ENCODE measurements at regions not wholly inside any gene's neighbourhood (a gene's known extent, or its start where the extent isn't known, plus 50 kb on each side); places are given as distances from the start of the nearest gene placed in this dataset.
"Not testable (repeated sequence)": the region's sequence is repeated elsewhere in the genome, so short reads cannot be mapped to it uniquely, and the experiment has no call there.

DNA sequence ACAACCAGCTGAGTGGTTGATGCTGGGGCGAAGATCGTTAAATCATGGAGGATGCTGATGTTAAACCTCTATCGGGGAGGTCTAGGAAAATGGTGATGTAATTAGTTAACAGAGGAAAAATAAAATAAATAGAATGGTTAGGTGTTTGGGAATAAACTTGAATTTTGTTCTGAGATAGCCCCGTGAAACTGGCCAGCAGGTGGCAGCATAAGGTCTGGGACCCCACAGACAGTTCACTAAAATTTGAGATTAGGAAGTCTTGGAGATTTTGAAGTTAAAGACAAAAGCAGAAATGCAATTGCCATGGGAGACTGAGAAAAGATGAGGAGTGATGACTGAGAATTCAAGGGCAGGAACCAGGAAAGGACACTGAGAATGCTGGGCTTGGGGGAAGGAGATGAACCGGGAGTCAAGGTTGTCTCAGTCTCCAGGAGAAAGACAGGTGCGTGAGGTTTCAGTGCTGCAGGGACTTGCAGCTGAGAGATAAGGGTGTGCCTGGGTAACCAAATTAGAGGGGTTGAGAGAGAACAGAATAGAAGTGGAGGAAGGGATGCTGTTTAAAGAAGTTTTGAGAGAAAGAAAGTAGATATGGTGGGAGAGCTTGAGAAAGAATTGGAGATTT, 248.0 kb downstream of the ZNF92 start:
- H3K27ac ChIP-seq; H3K36me3 ChIP-seq; H3K4me1 ChIP-seq; H3K9me3 ChIP-seq; intact Hi-C loops (cut with DNase I); H3K4me3 ChIP-seq (replicated peaks in 1 of 3); H3K27me3 ChIP-seq: not testable (repeated sequence)
- DNase-seq: peak; percentile 33 to 41
- TF ChIP-seq, protein P1, sequence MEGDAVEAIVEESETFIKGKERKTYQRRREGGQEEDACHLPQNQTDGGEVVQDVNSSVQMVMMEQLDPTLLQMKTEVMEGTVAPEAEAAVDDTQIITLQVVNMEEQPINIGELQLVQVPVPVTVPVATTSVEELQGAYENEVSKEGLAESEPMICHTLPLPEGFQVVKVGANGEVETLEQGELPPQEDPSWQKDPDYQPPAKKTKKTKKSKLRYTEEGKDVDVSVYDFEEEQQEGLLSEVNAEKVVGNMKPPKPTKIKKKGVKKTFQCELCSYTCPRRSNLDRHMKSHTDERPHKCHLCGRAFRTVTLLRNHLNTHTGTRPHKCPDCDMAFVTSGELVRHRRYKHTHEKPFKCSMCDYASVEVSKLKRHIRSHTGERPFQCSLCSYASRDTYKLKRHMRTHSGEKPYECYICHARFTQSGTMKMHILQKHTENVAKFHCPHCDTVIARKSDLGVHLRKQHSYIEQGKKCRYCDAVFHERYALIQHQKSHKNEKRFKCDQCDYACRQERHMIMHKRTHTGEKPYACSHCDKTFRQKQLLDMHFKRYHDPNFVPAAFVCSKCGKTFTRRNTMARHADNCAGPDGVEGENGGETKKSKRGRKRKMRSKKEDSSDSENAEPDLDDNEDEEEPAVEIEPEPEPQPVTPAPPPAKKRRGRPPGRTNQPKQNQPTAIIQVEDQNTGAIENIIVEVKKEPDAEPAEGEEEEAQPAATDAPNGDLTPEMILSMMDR (IDR thresholded peaks at IDR 0.05): peak in 3 of 6 experiments; percentile 10 to 63 (median 33)
- WGBS, 2 donors: 20 to 23% methylated on average over 6 of the region's 6 CpGs

DNA sequence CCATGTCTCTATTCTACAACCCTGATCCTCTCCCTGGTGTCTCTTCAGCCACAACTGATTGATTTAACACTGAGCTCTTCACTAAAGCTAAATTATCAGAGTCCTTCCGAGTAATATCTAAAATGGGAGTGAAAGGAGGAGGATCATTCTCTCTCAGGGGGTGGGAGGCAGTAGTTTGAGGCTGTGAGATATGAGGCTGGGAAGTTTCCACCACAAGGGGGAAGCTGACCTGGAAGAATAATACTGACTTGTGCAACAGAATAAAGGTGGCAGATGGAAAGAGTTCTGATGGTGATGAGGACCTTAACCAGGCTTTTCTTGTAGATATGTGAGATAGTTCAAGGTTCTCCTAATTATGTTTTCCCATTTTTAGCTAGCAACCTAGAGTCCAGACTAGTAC, 241.6 kb upstream of the VKORC1L1 start:
- H3K36me3 ChIP-seq; intact Hi-C loops (cut with DNase I); DNase-seq; H3K9me3 ChIP-seq; H3K27ac ChIP-seq; H3K4me3 ChIP-seq (replicated peaks in 1 of 3); H3K27me3 ChIP-seq; H3K4me1 ChIP-seq: not testable (repeated sequence)
- WGBS, 2 donors: no CpG with 5 or more reads among the region's 1 CpG

DNA sequence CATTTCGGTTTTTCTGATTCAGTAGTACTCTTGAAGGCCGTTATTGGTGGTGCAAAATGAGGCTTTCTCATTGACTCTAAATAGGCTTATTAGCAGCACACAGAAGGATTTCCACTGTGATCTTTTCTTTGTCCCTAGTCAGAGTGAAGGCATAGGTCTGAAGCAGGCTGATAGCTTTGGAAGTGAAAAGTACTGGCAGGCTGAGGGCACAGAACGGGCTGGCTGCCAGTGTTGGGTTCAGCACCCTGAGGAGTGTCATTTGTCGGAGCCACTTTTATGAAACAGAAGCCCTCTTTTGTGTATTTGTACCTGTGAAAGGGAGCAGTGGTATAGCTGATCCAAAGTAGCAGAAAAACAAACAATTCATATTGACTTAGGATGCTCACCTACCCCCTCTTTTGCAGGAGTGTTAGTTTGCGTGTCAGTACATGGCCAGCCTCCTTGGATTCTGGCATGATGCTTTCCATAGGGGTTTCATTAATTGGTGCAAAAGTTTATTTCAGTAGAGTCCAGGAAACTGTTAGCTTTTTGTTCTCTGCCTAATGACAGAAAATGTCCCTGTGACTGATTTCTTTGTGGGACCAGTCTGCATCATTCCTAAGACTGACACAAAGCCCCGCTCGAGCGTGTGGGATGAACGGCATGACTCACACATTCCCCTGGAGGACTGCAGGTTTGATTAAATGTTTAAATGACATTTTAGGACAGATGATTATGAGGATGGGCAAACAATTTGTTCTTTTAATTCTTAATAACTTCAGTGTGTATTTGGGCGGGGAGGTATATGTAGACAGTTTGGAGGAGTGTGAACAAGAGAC, 239.1 kb upstream of the VKORC1L1 start:
- H3K27me3 ChIP-seq; H3K27ac ChIP-seq; H3K9me3 ChIP-seq; H3K36me3 ChIP-seq; DNase-seq; H3K4me3 ChIP-seq (replicated peaks in 1 of 3); intact Hi-C loops (cut with DNase I); H3K4me1 ChIP-seq: not testable (repeated sequence)
- no CpG with 5 or more reads among the region's 10 CpGs for WGBS, 2 donors

DNA sequence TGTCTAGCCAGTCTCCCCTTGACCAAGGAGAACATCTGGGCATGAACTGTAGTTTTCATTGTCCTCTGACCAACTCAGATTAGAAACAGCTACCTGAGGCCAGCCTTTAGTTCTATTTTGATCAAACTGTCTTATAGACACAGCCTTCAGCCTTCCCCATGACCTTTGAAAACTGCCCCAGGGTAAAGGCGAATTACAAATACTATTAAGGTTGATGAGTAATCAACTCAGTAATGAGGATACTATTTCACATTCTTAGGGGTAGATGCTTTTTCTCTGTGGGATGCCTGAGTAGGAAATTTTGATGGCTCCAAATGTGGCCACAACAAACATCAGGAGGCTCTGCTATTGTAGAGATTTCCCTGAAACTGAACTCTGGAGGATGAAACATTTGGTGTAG, 234.0 kb upstream of the VKORC1L1 start:
- intact Hi-C loops (cut with DNase I); H3K27ac ChIP-seq; H3K4me1 ChIP-seq: not testable (repeated sequence)

DNA sequence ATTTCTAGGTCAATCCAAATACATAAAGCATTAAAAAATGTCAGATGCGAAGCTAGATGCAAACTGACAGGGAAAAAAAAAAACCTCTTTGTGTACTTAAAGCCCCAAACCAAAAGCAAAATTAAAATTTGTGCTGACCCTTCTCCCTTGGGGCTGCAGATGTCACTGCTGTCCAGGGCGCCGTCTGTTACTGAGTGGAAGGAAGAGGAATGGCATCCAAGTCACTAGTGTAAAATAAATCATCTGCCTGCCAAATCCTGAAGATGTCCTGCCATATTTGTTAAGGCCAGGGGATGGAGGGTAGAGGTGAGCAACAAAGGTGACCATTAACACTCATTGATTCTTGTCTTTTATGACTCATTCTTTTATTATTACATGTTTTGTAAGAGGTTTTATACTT, 233.2 kb upstream of the VKORC1L1 start:
- H3K4me1 ChIP-seq; H3K4me3 ChIP-seq (replicated peaks in 1 of 3); H3K27ac ChIP-seq; H3K36me3 ChIP-seq; intact Hi-C loops (cut with DNase I); H3K27me3 ChIP-seq; H3K9me3 ChIP-seq; DNase-seq: not testable (repeated sequence)
- no CpG with 5 or more reads among the region's 3 CpGs for WGBS, 2 donors

More for the DNA sequence above, 234.0 kb upstream of the VKORC1L1 start:
- not testable (repeated sequence) for H3K36me3 ChIP-seq; H3K4me3 ChIP-seq (replicated peaks in 1 of 3); H3K9me3 ChIP-seq; DNase-seq; H3K27me3 ChIP-seq
- WGBS, 2 donors: no CpG with 5 or more reads among the region's 1 CpG

DNA sequence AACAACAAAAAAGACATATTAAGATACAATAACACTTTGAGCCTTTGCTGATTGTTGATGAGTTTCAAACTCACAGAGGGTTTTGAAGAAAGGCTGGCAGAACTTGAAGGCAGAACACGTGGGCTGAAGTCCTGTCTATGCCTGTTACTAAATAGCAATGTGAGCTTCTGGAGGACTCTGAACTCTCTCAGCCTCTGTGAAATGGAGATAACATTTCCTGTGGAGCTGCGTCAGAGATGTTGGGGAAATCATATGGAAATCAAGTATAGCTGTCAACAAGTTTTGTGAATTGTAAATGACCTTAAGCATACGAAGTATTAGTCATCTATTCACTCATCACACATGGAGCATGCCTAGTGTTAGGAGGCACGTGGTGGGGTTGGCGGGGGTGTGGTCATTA, 229.4 kb upstream of the VKORC1L1 start:
- H3K36me3 ChIP-seq; H3K27ac ChIP-seq; H3K4me1 ChIP-seq; intact Hi-C loops (cut with DNase I); DNase-seq; H3K9me3 ChIP-seq; H3K27me3 ChIP-seq; H3K4me3 ChIP-seq (replicated peaks in 1 of 3): not testable (repeated sequence)
- WGBS, 2 donors: no CpG with 5 or more reads among the region's 5 CpGs

DNA sequence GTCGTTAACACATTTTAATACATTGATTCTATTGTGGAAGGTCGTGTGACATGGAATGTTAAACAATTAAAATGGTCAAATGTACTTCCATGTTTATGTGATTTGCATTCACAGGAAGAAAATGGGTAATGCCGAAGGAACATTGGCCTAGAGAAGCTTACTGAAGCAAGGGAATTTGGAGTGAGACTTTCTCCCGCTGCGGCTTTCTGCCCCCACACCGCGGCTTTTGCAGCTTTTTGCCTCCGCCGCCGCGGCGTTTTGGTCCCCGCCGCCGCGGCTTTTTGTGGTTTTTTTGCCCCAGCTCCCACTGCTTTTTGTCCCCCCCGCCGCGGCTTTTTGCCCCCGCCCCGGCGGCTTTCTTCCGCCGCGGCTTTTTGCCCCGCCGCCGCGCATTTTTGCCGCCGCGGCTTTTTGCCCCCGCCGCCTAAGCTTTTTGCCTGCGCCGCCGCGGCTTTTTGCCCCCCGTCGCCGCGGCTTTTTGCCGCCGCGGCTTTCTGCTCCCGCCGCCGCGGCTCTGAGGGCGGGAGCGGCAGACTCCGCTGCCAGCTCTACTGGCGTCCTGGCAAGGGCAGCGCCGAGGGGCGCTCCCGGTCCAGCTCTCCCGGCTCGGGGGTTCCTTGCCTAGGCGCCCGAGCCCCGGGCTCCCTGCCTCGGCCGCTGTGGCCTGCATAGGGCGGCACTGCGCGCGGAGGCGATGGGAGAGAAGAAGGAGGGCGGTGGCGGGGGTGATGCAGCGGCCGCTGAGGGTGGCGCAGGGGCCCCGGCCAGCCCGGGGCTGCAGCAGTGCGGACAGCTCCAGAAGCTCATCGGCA, 225.5 kb upstream of the VKORC1L1 start:
- H3K36me3 ChIP-seq; H3K4me1 ChIP-seq; intact Hi-C loops (cut with DNase I); H3K27me3 ChIP-seq; DNase-seq; H3K4me3 ChIP-seq (replicated peaks in 1 of 3); H3K27ac ChIP-seq; H3K9me3 ChIP-seq: not testable (repeated sequence)
- WGBS, 2 donors: no CpG with 5 or more reads among the region's 78 CpGs

DNA sequence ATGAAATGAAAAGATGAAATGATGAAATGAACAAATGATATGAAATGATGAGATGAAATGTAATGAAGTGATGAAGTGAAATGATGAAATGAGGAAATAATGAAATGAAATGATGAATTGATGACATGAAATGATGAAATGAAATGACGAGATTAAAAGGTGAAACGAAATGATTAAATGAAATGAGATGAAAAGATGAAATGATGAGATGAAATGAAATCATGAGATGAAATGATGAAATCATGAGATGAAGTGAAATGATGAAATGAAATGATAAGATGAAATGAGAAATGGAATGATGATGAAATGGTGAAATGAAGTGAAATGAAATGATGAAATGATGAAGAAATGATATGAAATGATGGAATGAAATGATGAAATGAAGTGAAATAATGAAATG, 221.7 kb upstream of the VKORC1L1 start:
- H3K36me3 ChIP-seq; H3K27me3 ChIP-seq; intact Hi-C loops (cut with DNase I); DNase-seq; H3K27ac ChIP-seq; H3K9me3 ChIP-seq; H3K4me3 ChIP-seq (replicated peaks in 1 of 3); H3K4me1 ChIP-seq: not testable (repeated sequence)
- 89 to 94% methylated on average over 2 of the region's 2 CpGs for WGBS, 2 donors

DNA sequence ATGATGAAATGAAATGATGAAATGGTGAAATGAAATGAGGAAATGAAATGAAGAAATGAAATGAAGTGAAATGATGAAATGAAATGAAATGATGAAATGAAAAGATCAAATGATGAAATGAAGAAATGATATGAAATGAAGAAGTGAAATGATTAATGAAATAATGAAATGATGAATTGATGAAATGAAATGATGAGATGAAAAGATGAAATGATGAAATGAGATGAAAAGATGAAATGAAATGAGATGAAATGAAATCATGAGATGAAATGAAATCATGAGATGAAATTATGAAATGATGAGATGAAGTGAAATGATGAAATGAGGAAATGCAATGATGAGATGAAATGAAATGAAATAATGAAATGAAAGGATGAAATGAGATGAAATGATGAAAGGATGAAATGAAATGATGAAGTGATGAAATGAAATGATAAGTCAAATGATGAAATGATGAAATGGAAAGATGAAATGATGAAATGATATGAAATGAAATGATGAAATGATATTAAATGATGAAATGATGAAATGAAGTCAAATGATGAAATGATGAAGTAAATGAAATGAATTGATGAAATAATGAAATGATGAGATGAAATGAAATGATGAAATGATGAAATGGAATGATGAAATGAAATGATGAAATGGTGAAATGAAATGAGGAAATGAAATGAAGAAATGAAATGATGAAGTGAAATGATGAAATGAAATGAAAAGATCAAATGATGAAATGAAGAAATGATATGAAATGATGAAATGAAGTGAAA, 220.9 kb upstream of the VKORC1L1 start:
- H3K36me3 ChIP-seq; H3K4me3 ChIP-seq (replicated peaks in 1 of 3); H3K9me3 ChIP-seq; DNase-seq; H3K27ac ChIP-seq; H3K27me3 ChIP-seq; intact Hi-C loops (cut with DNase I); H3K4me1 ChIP-seq: not testable (repeated sequence)

DNA sequence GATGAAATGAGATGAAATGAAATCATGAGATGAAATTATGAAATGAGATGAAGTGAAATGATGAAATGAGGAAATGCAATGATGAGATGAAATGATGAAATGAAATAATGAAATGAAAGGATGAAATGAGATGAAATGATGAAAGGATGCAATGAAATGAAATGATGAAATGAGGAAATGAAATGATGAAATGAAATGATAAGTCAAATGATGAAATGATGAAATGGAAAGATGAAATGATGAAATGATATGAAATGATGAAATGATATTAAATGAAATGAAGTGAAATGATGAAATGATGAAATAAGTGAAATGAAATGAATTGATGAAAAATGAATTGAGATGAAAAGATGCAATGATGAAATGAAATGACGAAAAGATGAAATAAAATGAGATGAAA, 220.2 kb upstream of the VKORC1L1 start:
- WGBS, 2 donors: no CpG with 5 or more reads among the region's 1 CpG
- intact Hi-C loops (cut with DNase I): not testable (repeated sequence)

DNA sequence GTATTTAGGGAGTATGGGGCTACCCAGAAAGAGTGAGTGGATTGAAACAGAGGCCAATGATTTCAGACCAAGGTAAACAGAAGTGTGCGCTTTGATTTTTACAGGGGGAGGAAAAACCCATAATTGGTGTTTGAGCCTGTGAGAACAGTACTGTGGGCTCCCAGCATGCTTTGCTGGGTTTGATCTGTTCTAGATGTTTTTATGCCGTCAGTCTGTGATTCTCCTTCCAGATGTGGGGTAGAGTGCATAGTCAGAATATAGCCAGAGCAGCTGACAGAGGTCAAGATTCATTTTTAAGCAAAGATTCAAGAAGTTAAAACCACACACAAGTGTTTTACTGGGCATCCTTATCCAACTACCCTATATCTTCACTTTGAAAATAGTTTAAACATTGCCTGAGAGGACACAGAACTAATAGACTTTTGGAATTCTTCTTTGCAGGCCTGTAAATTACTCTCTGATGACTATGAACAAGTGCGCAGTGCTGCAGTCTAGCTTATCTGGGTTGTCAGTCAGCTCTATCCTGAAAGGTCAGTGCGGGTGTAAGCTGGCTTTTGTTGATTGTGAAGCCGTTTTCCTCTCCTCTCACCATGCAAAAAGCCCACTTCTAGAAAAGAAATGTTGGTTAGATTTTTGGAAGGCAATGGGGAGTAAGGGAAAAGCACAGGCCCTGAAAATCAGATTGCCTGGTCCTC, 216.2 kb upstream of the VKORC1L1 start:
- H3K9me3 ChIP-seq; H3K27ac ChIP-seq; intact Hi-C loops (cut with DNase I); H3K36me3 ChIP-seq; H3K4me1 ChIP-seq; H3K27me3 ChIP-seq; H3K4me3 ChIP-seq (replicated peaks in 1 of 3); DNase-seq: not testable (repeated sequence)
- WGBS, 2 donors: no CpG with 5 or more reads among the region's 5 CpGs

More for the DNA sequence above, 220.2 kb upstream of the VKORC1L1 start:
- H3K27me3 ChIP-seq; DNase-seq; H3K9me3 ChIP-seq; H3K27ac ChIP-seq; H3K4me3 ChIP-seq (replicated peaks in 1 of 3); H3K36me3 ChIP-seq; H3K4me1 ChIP-seq: not testable (repeated sequence)

All from thyroid gland (tissue), 4 donors.